H9 (cell line): ENCODE measurements at regions not wholly inside any gene's neighbourhood (a gene's known extent, or its start where the extent isn't known, plus 50 kb on each side); places are given as distances from the start of the nearest gene placed in this dataset.

Experiments used
- DNase-seq: peaks from one replicate; pipeline ENCODE4 v3.0.0-alpha.2; 2017
- H2AFZ ChIP-seq: one replicate; pipeline ENCODE4 v1.6.1; 2013; ENCODE audit warnings: mild to moderate bottlenecking, low read length, control low read depth, moderate library complexity
- H2AK5ac ChIP-seq: 2 replicates; pipeline ENCODE4 v1.6.1; 2013; ENCODE audit warnings: low read length, control low read depth, mixed read lengths; ENCODE audit not compliant: insufficient read length
- H2BK120ac ChIP-seq: one replicate; pipeline ENCODE4 v1.6.1; 2013; ENCODE audit warnings: low read depth, mild to moderate bottlenecking, low read length, control low read depth, inconsistent platforms; ENCODE audit not compliant: poor library complexity, severe bottlenecking
- H2BK12ac ChIP-seq: 2 replicates; pipeline ENCODE4 v1.6.1; 2013; ENCODE audit warnings: low read length, control low read depth, mixed read lengths, low read depth; ENCODE audit not compliant: insufficient read length
- H2BK15ac ChIP-seq: 2 replicates; pipeline ENCODE4 v1.6.1; 2013; ENCODE audit warnings: low read depth, low read length, control low read depth
- H2BK20ac ChIP-seq: one replicate; pipeline ENCODE4 v1.6.1; 2013; ENCODE audit warnings: low read depth, mild to moderate bottlenecking, low read length, control low read depth, inconsistent platforms; ENCODE audit not compliant: poor library complexity, severe bottlenecking
- H2BK5ac ChIP-seq: 2 replicates; pipeline ENCODE4 v1.6.1; 2013; ENCODE audit warnings: low read length, control low read depth, mixed read lengths; ENCODE audit not compliant: insufficient read length
- H3K14ac ChIP-seq: 2 replicates; pipeline ENCODE4 v1.6.1; 2013; ENCODE audit warnings: low read length, control low read depth; ENCODE audit not compliant: insufficient read depth
- H3K18ac ChIP-seq: 2 replicates; pipeline ENCODE4 v1.6.1; 2013; ENCODE audit warnings: low read depth, mild to moderate bottlenecking, mixed read lengths, low read length, control low read depth; ENCODE audit not compliant: insufficient read length
- H3K23ac ChIP-seq: 2 replicates; pipeline ENCODE4 v1.6.1; 2013; ENCODE audit warnings: low read length, control low read depth, mixed read lengths, low read depth; ENCODE audit not compliant: insufficient read length
- H3K23me2 ChIP-seq: 2 replicates; pipeline ENCODE4 v1.6.1; 2013; ENCODE audit warnings: low read depth, mild to moderate bottlenecking, mixed read lengths, low read length, control low read depth; ENCODE audit not compliant: insufficient read length, poor library complexity, severe bottlenecking
- H3K27ac ChIP-seq: 2 replicates; pipeline ENCODE4 v1.5.1; 2013; ENCODE audit warnings: low read length, control low read depth, mixed read lengths, low read depth; ENCODE audit not compliant: insufficient read length
- H3K27me3 ChIP-seq: 2 replicates; pipeline ENCODE4 v1.6.1; 2013; ENCODE audit warnings: low read length, control low read depth, inconsistent platforms; ENCODE audit not compliant: insufficient read depth
- H3K4ac ChIP-seq: 2 replicates; pipeline ENCODE4 v1.6.1; 2013; ENCODE audit warnings: low read depth, mild to moderate bottlenecking, control low read depth, inconsistent platforms, low read length, moderate library complexity
- H3K4me1 ChIP-seq: 2 replicates; pipeline ENCODE4 v1.6.1; 2013; ENCODE audit warnings: low read length, control low read depth, inconsistent platforms; ENCODE audit not compliant: insufficient read depth
- H3K4me2 ChIP-seq: 2 replicates; pipeline ENCODE4 v1.6.1; 2013; ENCODE audit warnings: low read length, control low read depth, mixed read lengths; ENCODE audit not compliant: insufficient read length, insufficient read depth
- H3K56ac ChIP-seq: 2 replicates; pipeline ENCODE4 v1.6.1; 2013; ENCODE audit warnings: low read depth, mild to moderate bottlenecking, mixed read lengths, low read length, control low read depth; ENCODE audit not compliant: insufficient read length
- H3K79me1 ChIP-seq: 2 replicates; pipeline ENCODE4 v1.6.1; 2013; ENCODE audit warnings: low read depth, mild to moderate bottlenecking, moderate library complexity, low read length, control low read depth, inconsistent platforms; ENCODE audit not compliant: insufficient read depth, poor library complexity, severe bottlenecking
- H3K79me2 ChIP-seq: 2 replicates; pipeline ENCODE4 v1.6.1; 2013; ENCODE audit warnings: low read length, control low read depth, inconsistent platforms; ENCODE audit not compliant: insufficient read depth
- H3K9ac ChIP-seq: 2 replicates; pipeline ENCODE4 v1.6.1; 2013; ENCODE audit warnings: low read length, control low read depth, mixed read lengths; ENCODE audit not compliant: insufficient read length; ENCODE audit errors: extremely low read depth
- H3K9me3 ChIP-seq: one replicate; pipeline ENCODE4 v1.6.1; 2013; ENCODE audit warnings: low read depth, low read length, inconsistent platforms; ENCODE audit not compliant: control insufficient read depth
- H3T11ph ChIP-seq: one replicate; pipeline ENCODE4 v1.6.1; 2013; ENCODE audit warnings: mild to moderate bottlenecking, low read length, control low read depth, inconsistent platforms
- H4K20me1 ChIP-seq: one replicate; pipeline ENCODE4 v1.6.1; 2013; ENCODE audit not compliant: control insufficient read depth, insufficient read length, insufficient read depth
- H4K5ac ChIP-seq: 2 replicates; pipeline ENCODE4 v1.6.1; 2013; ENCODE audit warnings: low read depth, mild to moderate bottlenecking, mixed read lengths, low read length, control low read depth; ENCODE audit not compliant: insufficient read length
- H4K8ac ChIP-seq: replicated peaks from 2 replicates; pipeline ENCODE4 v1.6.1; 2013; ENCODE audit warnings: low read length, control low read depth, mixed read lengths, low read depth; ENCODE audit not compliant: insufficient read length
- H4K91ac ChIP-seq: 2 replicates; pipeline ENCODE4 v1.6.1; 2013; ENCODE audit warnings: low read depth, mild to moderate bottlenecking, moderate library complexity, mixed read lengths, low read length, control low read depth; ENCODE audit not compliant: insufficient read length
- H3K27ac Mint-ChIP-seq, 3 experiments: 2 replicates in 2 of 3; 3 replicates in 1 of 3; pipeline ENCODE4 v1.8.0; 2020 to 2021; ENCODE audit warnings: mixed read lengths in 3 of 3, mild to moderate bottlenecking in 1 of 3, moderate library complexity in 1 of 3
- H3K27me3 Mint-ChIP-seq: 2 replicates; pipeline ENCODE4 v1.8.0; 2021; ENCODE audit warnings: low read depth, mild to moderate bottlenecking, moderate library complexity, mixed read lengths
- H3K36me3 Mint-ChIP-seq, 3 experiments: 2 replicates in 2 of 3; 3 replicates in 1 of 3; pipeline ENCODE4 v1.8.0; 2020 to 2021; ENCODE audit warnings: low read depth in 3 of 3, mixed read lengths in 3 of 3; ENCODE audit not compliant: insufficient read depth in 1 of 3
- H3K4me1 Mint-ChIP-seq, 2 experiments: 2 replicates each; pipeline ENCODE4 v1.8.0; 2020; ENCODE audit warnings: mixed read lengths in 2 of 2
- H3K4me3 Mint-ChIP-seq, 2 experiments: 2 replicates in 1 of 2; 3 replicates in 1 of 2; pipeline ENCODE4 v1.8.0; 2020 to 2021; ENCODE audit warnings: mild to moderate bottlenecking in 2 of 2, mixed read lengths in 2 of 2, moderate library complexity in 1 of 2
- H3K9me3 Mint-ChIP-seq, 2 experiments: 2 replicates in 1 of 2; 3 replicates in 1 of 2; pipeline ENCODE4 v1.8.0; 2020; ENCODE audit warnings: mild to moderate bottlenecking in 2 of 2, mixed read lengths in 2 of 2, moderate library complexity in 1 of 2
- CTCF ChIP-seq: fragments of 200-600 bp; sonication (generic); conservative IDR thresholded peaks from 3 replicates; pipeline ENCODE4 v1.8.0; 2021; ENCODE audit warnings: antibody characterized with exemption, mild to moderate bottlenecking
- WGBS: extraction: QIAGEN DNeasy Blood & Tissue Kit; methylation state at CpG from one replicate; pipeline ENCODE4 v1.1.7; 2013; ENCODE audit warnings: missing lambda C conversion rate, low lambda C conversion rate, mixed read lengths; ENCODE audit not compliant: insufficient read length; ENCODE audit errors: extremely low coverage; 5-methylcytosine and 5-hydroxymethylcytosine counted together

DNA sequence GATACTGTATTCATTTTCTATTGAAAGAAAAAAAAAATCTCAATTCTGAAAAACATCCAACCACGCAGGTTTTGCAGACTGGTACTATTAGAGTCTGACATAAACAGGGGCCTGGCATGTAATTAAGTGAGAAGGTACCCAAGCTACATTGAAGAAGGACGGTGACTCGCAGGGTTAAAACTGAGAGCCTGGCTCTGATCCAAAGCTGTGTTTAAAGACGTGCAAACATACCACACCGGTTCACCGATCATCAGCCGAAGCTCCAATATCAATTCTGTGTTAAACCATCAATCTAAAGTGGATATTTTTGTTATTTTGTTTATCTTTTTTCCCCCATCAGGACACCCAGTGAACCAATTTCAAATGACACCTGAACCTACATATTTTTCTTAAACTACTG, 108.1 kb upstream of the DIO3 start:
- Histone ChIP-seq H3K27ac (no peak overlapping the region), H2BK20ac (no peak overlapping the region), H3K4me2 (no peak overlapping the region), H3K23me2 (no peaks in the 10 kb centered on the region), H3K9me3 (no peaks in the 10 kb centered on the region), H3K4ac (no peak overlapping the region), H3K9ac (no peak overlapping the region), H4K91ac (no peak overlapping the region), H2BK5ac (no peak overlapping the region), H3K27me3 (peaks cover 26% of the 10 kb centered on the region), H4K20me1 (no peaks in the 10 kb centered on the region), H4K5ac (no peak overlapping the region), H2AK5ac (no peak overlapping the region), H3K18ac (no peak overlapping the region), H3K23ac (no peak overlapping the region), H3T11ph (no peak overlapping the region), H2BK15ac (no peak overlapping the region), H2AFZ (no peak overlapping the region), H4K8ac (no peak overlapping the region), H2BK120ac (no peak overlapping the region), H2BK12ac (no peak overlapping the region), H3K14ac (no peak overlapping the region), H3K4me1 (no peaks in the 10 kb centered on the region; the same call in 1 of the 2 replicates), H3K79me1 (no peaks in the 10 kb centered on the region), H3K79me2 (no peaks in the 10 kb centered on the region), H3K56ac (no peak overlapping the region)
- Mint-ChIP-seq H3K4me3 (no peak overlapping the region), H3K27me3 (peaks cover 61% of the 10 kb centered on the region), H3K36me3 (no peaks in the 10 kb centered on the region), H3K27ac (no peak overlapping the region), H3K4me1 (peaks cover 16 to 21% of the 10 kb centered on the region in 2 experiments), H3K9me3 (no peaks in the 10 kb centered on the region; a peak in 1 of 5 replicates)
- no peak for DNase-seq
- no peak for TF ChIP-seq CTCF
- WGBS, result no CpG with 5 or more reads among the region's 7 CpGs
